ENCODE measurements at regions not wholly inside any gene's neighbourhood (a gene's known extent, or its start where the extent isn't known, plus 50 kb on each side); places are given as distances from the start of the nearest gene placed in this dataset.

- TF ChIP-seq CTCF (IDR thresholded peaks at IDR 0.05; ENCODE audit: low read length) (no peak), EZH2 (IDR thresholded peaks at IDR 0.05; ENCODE audit: borderline replicate concordance, low read length) (no peak)
These were observed 620.5 kb upstream of the GHITM start for GRCh38 chr10:83518779-83519178.

Data from OCI-LY1 (cell line).